RWPE2 (cell line): ENCODE measurements at regions not wholly inside any gene's neighbourhood (a gene's known extent, or its start where the extent isn't known, plus 50 kb on each side); places are given as distances from the start of the nearest gene placed in this dataset.

Experiments used
- ATAC-seq: fragments of 200-7000 bp; cut with Tn5 transposase; 3 replicates; pipeline ENCODE4 v1.9.1; 2021; ENCODE audit warnings: low read depth
- DNase-seq: peaks from one replicate; pipeline ENCODE4 v3.0.0-alpha.2; 2020; ENCODE audit warnings: low spot score
- H3K27ac ChIP-seq: fragments of 450-650 bp; 2 replicates; pipeline ENCODE4 v1.5.1; 2017; ENCODE audit warnings: mild to moderate bottlenecking; ENCODE audit not compliant: poor library complexity, severe bottlenecking
- H3K27me3 ChIP-seq: fragments of 250-450 bp; sonication (Bioruptor Pico); 2 replicates; pipeline ENCODE4 v1.5.1; 2021; ENCODE audit warnings: mild to moderate bottlenecking, moderate library complexity; ENCODE audit not compliant: insufficient read depth, poor library complexity, severe bottlenecking
- H3K36me3 ChIP-seq: fragments of 250-450 bp; sonication (Bioruptor Pico); 2 replicates; pipeline ENCODE4 v1.5.1; 2020; ENCODE audit warnings: low read depth, mild to moderate bottlenecking, moderate library complexity
- H3K4me1 ChIP-seq: fragments of 250-450 bp; sonication (Bioruptor Pico); 2 replicates; pipeline ENCODE4 v1.5.1; 2021; ENCODE audit warnings: mild to moderate bottlenecking, moderate library complexity; ENCODE audit not compliant: insufficient read depth, poor library complexity, severe bottlenecking
- H3K4me3 ChIP-seq: fragments of 250-450 bp; sonication (Bioruptor Pico); 2 replicates; pipeline ENCODE4 v1.5.1; 2021; ENCODE audit warnings: mild to moderate bottlenecking, moderate library complexity; ENCODE audit not compliant: severe bottlenecking
- H3K9me3 ChIP-seq: fragments of 250-450 bp; sonication (Bioruptor Pico); 2 replicates; pipeline ENCODE4 v1.5.1; 2021; ENCODE audit warnings: mild to moderate bottlenecking, moderate library complexity; ENCODE audit not compliant: severe bottlenecking
- TF ChIP-seq, protein P1 (sequence below): fragments of 450-650 bp; IDR thresholded peaks from one replicate; pipeline ENCODE4 v1.5.1; 2017; ENCODE audit warnings: mild to moderate bottlenecking, moderate library complexity; ENCODE audit not compliant: poor library complexity, severe bottlenecking

DNA sequence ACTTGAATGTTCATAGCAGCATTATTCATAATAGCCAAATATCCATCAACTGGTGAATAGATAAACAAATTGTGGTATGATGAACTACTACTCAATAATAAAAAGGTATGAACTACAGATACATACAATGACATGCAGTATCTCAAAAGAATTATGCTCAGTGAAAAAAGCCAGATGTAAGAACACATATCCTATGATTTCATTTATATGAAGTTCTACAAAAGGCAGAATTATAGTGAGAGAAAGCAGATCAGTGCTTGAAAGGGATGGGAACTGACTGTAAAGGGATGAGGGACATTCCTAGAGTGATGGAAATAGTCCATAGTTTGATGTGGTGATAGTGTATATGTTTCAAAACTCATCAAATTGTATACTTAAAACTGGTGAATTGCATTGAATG lies 339.0 kb downstream of the ENC1 start:
- ATAC-seq: no peak

DNA sequence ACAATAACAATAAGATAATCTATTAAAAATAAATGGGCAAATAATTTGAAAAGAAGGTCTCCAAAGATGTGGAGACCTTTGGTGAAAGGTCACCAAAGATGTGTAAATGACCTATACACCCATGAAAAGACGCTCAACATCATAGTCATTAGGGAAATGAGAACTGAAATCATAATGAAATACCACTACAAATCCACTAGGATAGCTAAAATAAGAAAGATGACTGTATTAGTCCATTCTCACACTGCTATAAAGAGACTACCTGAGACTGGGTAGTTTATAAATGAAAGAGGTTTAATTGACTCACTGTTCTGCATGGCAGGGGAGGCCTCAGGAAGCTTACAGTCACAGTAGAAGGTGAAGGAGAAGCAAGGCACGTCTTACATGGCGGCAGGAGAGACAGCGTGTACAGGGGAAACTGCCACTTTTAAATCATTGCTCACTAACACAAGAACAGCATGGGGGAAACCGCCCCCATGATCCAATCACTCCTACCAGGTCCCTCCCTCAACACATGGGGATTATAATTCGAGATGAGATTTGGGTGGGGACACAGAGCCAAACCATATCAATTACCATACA lies 339.6 kb downstream of the ENC1 start:
- no peak for ATAC-seq
- H3K36me3 ChIP-seq: no peaks in the 10 kb centered on the region
- TF ChIP-seq, protein P1, sequence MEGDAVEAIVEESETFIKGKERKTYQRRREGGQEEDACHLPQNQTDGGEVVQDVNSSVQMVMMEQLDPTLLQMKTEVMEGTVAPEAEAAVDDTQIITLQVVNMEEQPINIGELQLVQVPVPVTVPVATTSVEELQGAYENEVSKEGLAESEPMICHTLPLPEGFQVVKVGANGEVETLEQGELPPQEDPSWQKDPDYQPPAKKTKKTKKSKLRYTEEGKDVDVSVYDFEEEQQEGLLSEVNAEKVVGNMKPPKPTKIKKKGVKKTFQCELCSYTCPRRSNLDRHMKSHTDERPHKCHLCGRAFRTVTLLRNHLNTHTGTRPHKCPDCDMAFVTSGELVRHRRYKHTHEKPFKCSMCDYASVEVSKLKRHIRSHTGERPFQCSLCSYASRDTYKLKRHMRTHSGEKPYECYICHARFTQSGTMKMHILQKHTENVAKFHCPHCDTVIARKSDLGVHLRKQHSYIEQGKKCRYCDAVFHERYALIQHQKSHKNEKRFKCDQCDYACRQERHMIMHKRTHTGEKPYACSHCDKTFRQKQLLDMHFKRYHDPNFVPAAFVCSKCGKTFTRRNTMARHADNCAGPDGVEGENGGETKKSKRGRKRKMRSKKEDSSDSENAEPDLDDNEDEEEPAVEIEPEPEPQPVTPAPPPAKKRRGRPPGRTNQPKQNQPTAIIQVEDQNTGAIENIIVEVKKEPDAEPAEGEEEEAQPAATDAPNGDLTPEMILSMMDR: no peak

More for the DNA sequence above, 339.0 kb downstream of the ENC1 start:
- TF ChIP-seq, protein P1: no peak
- H3K4me3 ChIP-seq: no peak overlapping the region
- H3K4me1 ChIP-seq: no peaks in the 10 kb centered on the region
- H3K36me3 ChIP-seq: no peaks in the 10 kb centered on the region
- H3K27ac ChIP-seq: no peak overlapping the region
- no peaks in the 10 kb centered on the region for H3K27me3 ChIP-seq
- DNase-seq: no peak
- no peaks in the 10 kb centered on the region for H3K9me3 ChIP-seq

DNA sequence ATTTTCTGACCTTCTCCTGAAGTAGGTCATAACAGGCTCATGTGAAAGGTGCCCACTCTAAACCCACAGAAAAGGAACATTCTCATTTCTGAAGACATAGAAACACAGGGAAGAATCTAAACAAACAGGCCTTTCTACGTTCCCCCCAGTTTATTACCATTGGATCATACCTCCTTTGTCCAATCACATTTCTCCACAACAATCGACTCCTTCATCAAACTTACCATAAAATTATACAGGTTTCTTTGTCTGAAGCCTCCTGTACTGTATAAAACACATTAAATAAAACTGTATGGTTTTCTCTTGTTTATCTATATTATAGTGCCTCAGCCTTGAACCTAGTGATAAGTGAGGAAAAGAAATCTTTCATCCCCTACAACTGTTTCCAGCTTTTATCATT lies 340.7 kb downstream of the ENC1 start:
- no peaks in the 10 kb centered on the region for H3K4me1 ChIP-seq
- TF ChIP-seq, protein P1: no peak
- no peak overlapping the region for H3K4me3 ChIP-seq
- no peaks in the 10 kb centered on the region for H3K9me3 ChIP-seq
- ATAC-seq (no peak), DNase-seq (no peak)
- no peak overlapping the region for H3K27ac ChIP-seq
- H3K36me3 ChIP-seq: no peaks in the 10 kb centered on the region
- H3K27me3 ChIP-seq: no peaks in the 10 kb centered on the region

More for the DNA sequence above, 339.6 kb downstream of the ENC1 start:
- Histone ChIP-seq H3K27me3 (no peaks in the 10 kb centered on the region), H3K4me3 (no peak overlapping the region), H3K9me3 (no peaks in the 10 kb centered on the region), H3K4me1 (no peaks in the 10 kb centered on the region), H3K27ac (no peak overlapping the region)
- DNase-seq: no peak

DNA sequence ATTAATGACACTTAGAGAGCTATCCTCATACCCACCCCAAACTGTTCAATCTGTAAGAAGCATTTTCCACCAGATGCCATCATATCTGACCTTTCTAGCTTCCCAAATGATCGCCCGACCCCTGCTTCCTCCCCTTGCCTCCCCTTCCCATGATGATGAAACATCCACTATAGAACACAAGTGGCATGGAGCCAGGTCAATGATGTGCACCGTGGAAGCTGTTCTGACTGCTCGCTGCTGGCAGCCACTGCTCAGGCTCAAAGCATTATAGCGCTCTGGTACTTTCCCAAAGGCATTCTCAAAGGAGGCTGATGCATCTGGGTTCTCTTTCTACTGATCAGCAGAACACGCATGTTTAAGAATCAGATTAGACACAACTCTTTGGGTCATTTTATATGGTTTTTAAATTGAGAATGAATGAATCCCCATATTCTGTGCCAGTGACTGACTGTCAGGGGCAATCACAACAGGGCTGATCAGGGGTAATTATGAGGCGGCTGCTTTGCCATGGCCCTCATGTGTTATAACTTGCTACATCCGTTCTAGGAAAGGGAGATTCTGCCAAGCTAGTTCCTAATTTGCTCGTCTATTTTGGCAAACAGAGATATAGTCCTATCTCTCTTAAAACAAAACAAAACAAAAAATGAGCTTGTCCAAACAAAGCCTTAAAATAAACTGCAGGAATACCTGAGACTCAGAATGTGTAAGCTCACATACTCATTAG lies 343.7 kb downstream of the ENC1 start:
- Histone ChIP-seq H3K4me1 (no peaks in the 10 kb centered on the region), H3K27ac (no peak overlapping the region), H3K4me3 (no peak overlapping the region), H3K27me3 (no peaks in the 10 kb centered on the region), H3K36me3 (no peaks in the 10 kb centered on the region), H3K9me3 (no peaks in the 10 kb centered on the region)
- TF ChIP-seq, protein P1: no peak
- no peak for DNase-seq
- no peak for ATAC-seq

DNA sequence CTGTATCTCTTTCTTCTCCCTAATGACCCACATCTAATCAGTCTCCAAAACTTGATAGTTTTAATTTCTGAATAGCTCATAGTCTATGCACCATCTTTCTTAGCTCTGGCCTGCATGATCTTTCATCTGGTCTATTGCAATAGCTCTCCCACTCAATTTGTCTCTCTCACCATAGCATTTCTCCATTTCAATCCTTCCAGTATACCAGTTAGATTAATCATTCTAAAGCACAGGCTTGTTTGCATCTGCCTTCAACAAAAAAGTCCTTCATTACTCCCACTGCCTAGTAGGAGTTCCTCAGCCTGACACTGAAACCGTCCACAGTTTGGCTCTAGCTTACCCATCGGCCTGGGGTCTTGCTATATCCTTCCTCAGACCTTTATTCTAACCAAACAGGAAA lies 344.9 kb downstream of the ENC1 start:
- H3K27me3 ChIP-seq: no peaks in the 10 kb centered on the region
- no peaks in the 10 kb centered on the region for H3K4me1 ChIP-seq
- no peak overlapping the region for H3K27ac ChIP-seq
- DNase-seq (no peak), ATAC-seq (no peak)
- H3K4me3 ChIP-seq: no peak overlapping the region
- H3K36me3 ChIP-seq: no peaks in the 10 kb centered on the region
- no peaks in the 10 kb centered on the region for H3K9me3 ChIP-seq
- TF ChIP-seq, protein P1: no peak
